A549 (cell line): ENCODE measurements at regions not wholly inside any gene's neighbourhood (a gene's known extent, or its start where the extent isn't known, plus 50 kb on each side); places are given as distances from the start of the nearest gene placed in this dataset.

ENCODE experiments used
- CTCF ChIP-seq: fragments of >200 bp; sonication (Bioruptor Twin); formaldehyde crosslinking; IDR thresholded peaks from 3 replicates; pipeline ENCODE4 v1.5.1; 2016
- E2F6 ChIP-seq: IDR thresholded peaks from 2 replicates; pipeline ENCODE4 v1.6.1; 2012; ENCODE audit warnings: low read depth, borderline replicate concordance
- FOSB ChIP-seq: fragments of 250-450 bp; sonication (Bioruptor Pico); IDR thresholded peaks from 2 replicates; pipeline ENCODE4 v1.5.0; 2020; ENCODE audit warnings: mild to moderate bottlenecking, moderate library complexity
- FOSL2 ChIP-seq, 2 experiments: fragments of 450-650 bp in 1 of 2; fragments of >200 bp in 1 of 2; sonication (Bioruptor Twin) in 1 of 2; formaldehyde crosslinking; IDR thresholded peaks; 2 replicates each; pipeline versions ENCODE4 v1.5.0 to v1.6.1; 2016 to 2020; ENCODE audit warnings: mild to moderate bottlenecking in 1 of 2, moderate library complexity in 1 of 2
- KDM1A ChIP-seq: fragments of 200-600 bp; sonication (generic); IDR thresholded peaks from 2 replicates; pipeline ENCODE4 v1.6.1; 2016; ENCODE audit warnings: low read depth, mild to moderate bottlenecking
- PBX3 ChIP-seq: IDR thresholded peaks from 2 replicates; pipeline ENCODE4 v1.6.1; 2012
- POLR2A ChIP-seq: IDR thresholded peaks from 2 replicates; pipeline ENCODE4 v1.6.1; 2012; ENCODE audit warnings: mild to moderate bottlenecking, low read length
- RAD21 ChIP-seq, 2 experiments: fragments of >200 bp in 1 of 2; sonication (Bioruptor Twin) in 1 of 2; formaldehyde crosslinking in 1 of 2; IDR thresholded peaks in 1 of 2; conservative IDR thresholded peaks in 1 of 2; 2 replicates in 1 of 2; 3 replicates in 1 of 2; pipeline ENCODE4 v1.6.1; 2012 to 2018; ENCODE audit warnings: inconsistent platforms in 1 of 2
- REST ChIP-seq: fragments of 200-600 bp; sonication (generic); IDR thresholded peaks from 2 replicates; pipeline ENCODE4 v1.6.1; 2016; ENCODE audit warnings: antibody characterized with exemption, mild to moderate bottlenecking, moderate library complexity

- TF ChIP-seq CTCF (no peak), PBX3 (no peak), FOSB (CRISPR knock-in tag) (no peak), POLR2A (no peak), E2F6 (no peak), KDM1A (no peak), REST (no peak), RAD21 (conservative IDR thresholded peaks at IDR 0.05 in 1 of 2, IDR thresholded peaks at IDR 0.05 in 1 of 2) (no peak), FOSL2 (IDR thresholded peaks at IDR 0.05) (no peak), FOSL2 (CRISPR knock-in tag; IDR thresholded peaks at IDR 0.05) (no peak)
These were observed 72.3 kb downstream of the CCDC71L start for GRCh38 chr7:106588422-106589197.
